H9 (cell line): ENCODE measurements at regions not wholly inside any gene's neighbourhood (a gene's known extent, or its start where the extent isn't known, plus 50 kb on each side); places are given as distances from the start of the nearest gene placed in this dataset.

Experiments
- DNase-seq: peaks from one replicate; pipeline ENCODE4 v3.0.0-alpha.2; 2017
- H2AFZ ChIP-seq: one replicate; pipeline ENCODE4 v1.6.1; 2013; ENCODE audit warnings: mild to moderate bottlenecking, low read length, control low read depth, moderate library complexity
- H2AK5ac ChIP-seq: 2 replicates; pipeline ENCODE4 v1.6.1; 2013; ENCODE audit warnings: low read length, control low read depth, mixed read lengths; ENCODE audit not compliant: insufficient read length
- H2BK120ac ChIP-seq: one replicate; pipeline ENCODE4 v1.6.1; 2013; ENCODE audit warnings: low read depth, mild to moderate bottlenecking, low read length, control low read depth, inconsistent platforms; ENCODE audit not compliant: poor library complexity, severe bottlenecking
- H2BK12ac ChIP-seq: 2 replicates; pipeline ENCODE4 v1.6.1; 2013; ENCODE audit warnings: low read length, control low read depth, mixed read lengths, low read depth; ENCODE audit not compliant: insufficient read length
- H2BK15ac ChIP-seq: 2 replicates; pipeline ENCODE4 v1.6.1; 2013; ENCODE audit warnings: low read depth, low read length, control low read depth
- H2BK20ac ChIP-seq: one replicate; pipeline ENCODE4 v1.6.1; 2013; ENCODE audit warnings: low read depth, mild to moderate bottlenecking, low read length, control low read depth, inconsistent platforms; ENCODE audit not compliant: poor library complexity, severe bottlenecking
- H2BK5ac ChIP-seq: 2 replicates; pipeline ENCODE4 v1.6.1; 2013; ENCODE audit warnings: low read length, control low read depth, mixed read lengths; ENCODE audit not compliant: insufficient read length
- H3K14ac ChIP-seq: 2 replicates; pipeline ENCODE4 v1.6.1; 2013; ENCODE audit warnings: low read length, control low read depth; ENCODE audit not compliant: insufficient read depth
- H3K18ac ChIP-seq: 2 replicates; pipeline ENCODE4 v1.6.1; 2013; ENCODE audit warnings: low read depth, mild to moderate bottlenecking, mixed read lengths, low read length, control low read depth; ENCODE audit not compliant: insufficient read length
- H3K23ac ChIP-seq: 2 replicates; pipeline ENCODE4 v1.6.1; 2013; ENCODE audit warnings: low read length, control low read depth, mixed read lengths, low read depth; ENCODE audit not compliant: insufficient read length
- H3K23me2 ChIP-seq: 2 replicates; pipeline ENCODE4 v1.6.1; 2013; ENCODE audit warnings: low read depth, mild to moderate bottlenecking, mixed read lengths, low read length, control low read depth; ENCODE audit not compliant: insufficient read length, poor library complexity, severe bottlenecking
- H3K27ac ChIP-seq: 2 replicates; pipeline ENCODE4 v1.5.1; 2013; ENCODE audit warnings: low read length, control low read depth, mixed read lengths, low read depth; ENCODE audit not compliant: insufficient read length
- H3K27me3 ChIP-seq: 2 replicates; pipeline ENCODE4 v1.6.1; 2013; ENCODE audit warnings: low read length, control low read depth, inconsistent platforms; ENCODE audit not compliant: insufficient read depth
- H3K4ac ChIP-seq: 2 replicates; pipeline ENCODE4 v1.6.1; 2013; ENCODE audit warnings: low read depth, mild to moderate bottlenecking, control low read depth, inconsistent platforms, low read length, moderate library complexity
- H3K4me1 ChIP-seq: 2 replicates; pipeline ENCODE4 v1.6.1; 2013; ENCODE audit warnings: low read length, control low read depth, inconsistent platforms; ENCODE audit not compliant: insufficient read depth
- H3K4me2 ChIP-seq: 2 replicates; pipeline ENCODE4 v1.6.1; 2013; ENCODE audit warnings: low read length, control low read depth, mixed read lengths; ENCODE audit not compliant: insufficient read length, insufficient read depth
- H3K56ac ChIP-seq: 2 replicates; pipeline ENCODE4 v1.6.1; 2013; ENCODE audit warnings: low read depth, mild to moderate bottlenecking, mixed read lengths, low read length, control low read depth; ENCODE audit not compliant: insufficient read length
- H3K79me1 ChIP-seq: 2 replicates; pipeline ENCODE4 v1.6.1; 2013; ENCODE audit warnings: low read depth, mild to moderate bottlenecking, moderate library complexity, low read length, control low read depth, inconsistent platforms; ENCODE audit not compliant: insufficient read depth, poor library complexity, severe bottlenecking
- H3K79me2 ChIP-seq: 2 replicates; pipeline ENCODE4 v1.6.1; 2013; ENCODE audit warnings: low read length, control low read depth, inconsistent platforms; ENCODE audit not compliant: insufficient read depth
- H3K9ac ChIP-seq: 2 replicates; pipeline ENCODE4 v1.6.1; 2013; ENCODE audit warnings: low read length, control low read depth, mixed read lengths; ENCODE audit not compliant: insufficient read length; ENCODE audit errors: extremely low read depth
- H3K9me3 ChIP-seq: one replicate; pipeline ENCODE4 v1.6.1; 2013; ENCODE audit warnings: low read depth, low read length, inconsistent platforms; ENCODE audit not compliant: control insufficient read depth
- H3T11ph ChIP-seq: one replicate; pipeline ENCODE4 v1.6.1; 2013; ENCODE audit warnings: mild to moderate bottlenecking, low read length, control low read depth, inconsistent platforms
- H4K20me1 ChIP-seq: one replicate; pipeline ENCODE4 v1.6.1; 2013; ENCODE audit not compliant: control insufficient read depth, insufficient read length, insufficient read depth
- H4K5ac ChIP-seq: 2 replicates; pipeline ENCODE4 v1.6.1; 2013; ENCODE audit warnings: low read depth, mild to moderate bottlenecking, mixed read lengths, low read length, control low read depth; ENCODE audit not compliant: insufficient read length
- H4K8ac ChIP-seq: replicated peaks from 2 replicates; pipeline ENCODE4 v1.6.1; 2013; ENCODE audit warnings: low read length, control low read depth, mixed read lengths, low read depth; ENCODE audit not compliant: insufficient read length
- H4K91ac ChIP-seq: 2 replicates; pipeline ENCODE4 v1.6.1; 2013; ENCODE audit warnings: low read depth, mild to moderate bottlenecking, moderate library complexity, mixed read lengths, low read length, control low read depth; ENCODE audit not compliant: insufficient read length
- H3K27ac Mint-ChIP-seq, 3 experiments: 2 replicates in 2 of 3; 3 replicates in 1 of 3; pipeline ENCODE4 v1.8.0; 2020 to 2021; ENCODE audit warnings: mixed read lengths in 3 of 3, mild to moderate bottlenecking in 1 of 3, moderate library complexity in 1 of 3
- H3K27me3 Mint-ChIP-seq: 2 replicates; pipeline ENCODE4 v1.8.0; 2021; ENCODE audit warnings: low read depth, mild to moderate bottlenecking, moderate library complexity, mixed read lengths
- H3K36me3 Mint-ChIP-seq, 3 experiments: 2 replicates in 2 of 3; 3 replicates in 1 of 3; pipeline ENCODE4 v1.8.0; 2020 to 2021; ENCODE audit warnings: low read depth in 3 of 3, mixed read lengths in 3 of 3; ENCODE audit not compliant: insufficient read depth in 1 of 3
- H3K4me1 Mint-ChIP-seq, 2 experiments: 2 replicates each; pipeline ENCODE4 v1.8.0; 2020; ENCODE audit warnings: mixed read lengths in 2 of 2
- H3K4me3 Mint-ChIP-seq, 2 experiments: 2 replicates in 1 of 2; 3 replicates in 1 of 2; pipeline ENCODE4 v1.8.0; 2020 to 2021; ENCODE audit warnings: mild to moderate bottlenecking in 2 of 2, mixed read lengths in 2 of 2, moderate library complexity in 1 of 2
- H3K9me3 Mint-ChIP-seq, 2 experiments: 2 replicates in 1 of 2; 3 replicates in 1 of 2; pipeline ENCODE4 v1.8.0; 2020; ENCODE audit warnings: mild to moderate bottlenecking in 2 of 2, mixed read lengths in 2 of 2, moderate library complexity in 1 of 2
- WGBS: extraction: QIAGEN DNeasy Blood & Tissue Kit; methylation state at CpG from one replicate; pipeline ENCODE4 v1.1.7; 2013; ENCODE audit warnings: missing lambda C conversion rate, low lambda C conversion rate, mixed read lengths; ENCODE audit not compliant: insufficient read length; ENCODE audit errors: extremely low coverage; 5-methylcytosine and 5-hydroxymethylcytosine counted together
- TF ChIP-seq, protein P1 (sequence below): fragments of 200-600 bp; sonication (generic); conservative IDR thresholded peaks from 3 replicates; pipeline ENCODE4 v1.8.0; 2021; ENCODE audit warnings: antibody characterized with exemption, mild to moderate bottlenecking

- Histone ChIP-seq H2BK5ac (no peak overlapping the region), H3K9me3 (no peaks in the 10 kb centered on the region), H3K18ac (no peak overlapping the region), H4K91ac (no peak overlapping the region), H4K8ac (no peak overlapping the region), H3K4ac (no peak overlapping the region), H2AK5ac (no peak overlapping the region), H3K27ac (no peak overlapping the region), H3K27me3 (no peaks in the 10 kb centered on the region), H3K4me1 (no peaks in the 10 kb centered on the region; the same call in 1 of the 2 replicates), H2BK15ac (no peak overlapping the region), H3K23ac (no peak overlapping the region), H3K4me2 (no peak overlapping the region), H2BK12ac (no peak overlapping the region), H4K5ac (no peak overlapping the region), H3K79me1 (no peaks in the 10 kb centered on the region), H4K20me1 (no peaks in the 10 kb centered on the region), H3K23me2 (no peaks in the 10 kb centered on the region), H3K9ac (no peak overlapping the region), H3T11ph (no peak overlapping the region), H2BK20ac (no peak overlapping the region), H2BK120ac (no peak overlapping the region), H2AFZ (no peak overlapping the region), H3K14ac (no peak overlapping the region), H3K79me2 (no peaks in the 10 kb centered on the region), H3K56ac (no peak overlapping the region)
- TF ChIP-seq, protein P1, sequence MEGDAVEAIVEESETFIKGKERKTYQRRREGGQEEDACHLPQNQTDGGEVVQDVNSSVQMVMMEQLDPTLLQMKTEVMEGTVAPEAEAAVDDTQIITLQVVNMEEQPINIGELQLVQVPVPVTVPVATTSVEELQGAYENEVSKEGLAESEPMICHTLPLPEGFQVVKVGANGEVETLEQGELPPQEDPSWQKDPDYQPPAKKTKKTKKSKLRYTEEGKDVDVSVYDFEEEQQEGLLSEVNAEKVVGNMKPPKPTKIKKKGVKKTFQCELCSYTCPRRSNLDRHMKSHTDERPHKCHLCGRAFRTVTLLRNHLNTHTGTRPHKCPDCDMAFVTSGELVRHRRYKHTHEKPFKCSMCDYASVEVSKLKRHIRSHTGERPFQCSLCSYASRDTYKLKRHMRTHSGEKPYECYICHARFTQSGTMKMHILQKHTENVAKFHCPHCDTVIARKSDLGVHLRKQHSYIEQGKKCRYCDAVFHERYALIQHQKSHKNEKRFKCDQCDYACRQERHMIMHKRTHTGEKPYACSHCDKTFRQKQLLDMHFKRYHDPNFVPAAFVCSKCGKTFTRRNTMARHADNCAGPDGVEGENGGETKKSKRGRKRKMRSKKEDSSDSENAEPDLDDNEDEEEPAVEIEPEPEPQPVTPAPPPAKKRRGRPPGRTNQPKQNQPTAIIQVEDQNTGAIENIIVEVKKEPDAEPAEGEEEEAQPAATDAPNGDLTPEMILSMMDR = no peak
- Mint-ChIP-seq H3K36me3 (peaks cover 0 to 5% (median 0%) of the 10 kb centered on the region in 3 experiments; a peak in 3 of 7 replicates), H3K27ac (no peak overlapping the region), H3K4me1 (peaks cover 17 to 18% of the 10 kb centered on the region in 2 experiments), H3K27me3 (no peaks in the 10 kb centered on the region; the same call in 1 of the 2 replicates), H3K9me3 (no peaks in the 10 kb centered on the region), H3K4me3 (no peak overlapping the region)
- no peak for DNase-seq
- WGBS = no CpG with 5 or more reads among the region's 2 CpGs
These were observed 67.9 kb upstream of the PNPT1 start for GRCh38 chr2:55761526-55761925.
